Cardiac muscle cell (in vitro differentiated cells and primary cell): ENCODE measurements at regions not wholly inside any gene's neighbourhood (a gene's known extent, or its start where the extent isn't known, plus 50 kb on each side); places are given as distances from the start of the nearest gene placed in this dataset.

Experiments used
- DNase-seq, 2 donors: peaks; one replicate each; pipeline versions ENCODE4 v3.0.0 to v3.0.0-alpha.2; 2010 to 2017; ENCODE audit warnings: low read depth in 1 of 2, low spot score in 1 of 2
- H3K27ac ChIP-seq: fragments of 200-600 bp; sonication (generic); 2 replicates; pipeline ENCODE4 v1.5.1; 2016
- H3K27me3 ChIP-seq: fragments of 200-600 bp; sonication (generic); 2 replicates; pipeline ENCODE4 v1.6.0; 2016; ENCODE audit warnings: control low read depth
- H3K36me3 ChIP-seq: fragments of 200-600 bp; sonication (generic); 2 replicates; pipeline ENCODE4 v1.5.1; 2016; ENCODE audit warnings: control low read depth
- H3K4me1 ChIP-seq: fragments of 200-600 bp; sonication (generic); 2 replicates; pipeline ENCODE4 v1.8.1; 2017; ENCODE audit warnings: low read depth, mild to moderate bottlenecking, mixed run types
- H3K4me3 ChIP-seq: fragments of 200-600 bp; sonication (generic); 2 replicates; pipeline ENCODE4 v1.5.1; 2016; ENCODE audit warnings: mild to moderate bottlenecking
- H3K9me3 ChIP-seq: fragments of 200-600 bp; sonication (generic); 2 replicates; pipeline ENCODE4 v1.5.1; 2017; ENCODE audit warnings: low read depth, mild to moderate bottlenecking, control low read depth
- TF ChIP-seq, protein P1 (sequence below): IDR thresholded peaks from 2 replicates; pipeline ENCODE4 v1.5.1; 2012; ENCODE audit warnings: low read depth, mild to moderate bottlenecking, low read length

DNA sequence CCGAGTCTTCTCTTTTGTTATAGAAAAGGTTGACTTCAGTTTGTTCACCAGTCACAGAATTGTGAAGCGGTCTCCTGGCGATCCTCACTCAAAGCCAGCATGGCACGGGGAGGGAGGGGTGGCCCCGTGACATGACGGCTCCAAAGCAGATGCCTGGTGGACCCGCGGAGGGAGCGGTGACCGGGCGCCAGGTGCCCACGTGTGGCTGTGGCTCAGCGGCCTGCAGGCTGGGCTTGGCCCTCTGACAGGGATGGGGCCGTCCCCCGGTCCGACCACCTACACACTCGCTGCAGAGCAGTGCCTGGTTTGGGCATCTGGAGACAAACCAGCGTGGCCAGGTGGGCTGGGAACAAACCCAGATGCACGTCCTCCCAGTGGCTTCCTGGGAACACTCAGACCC, 129.1 kb upstream of the SNTG2 start:
- TF ChIP-seq, protein P1, sequence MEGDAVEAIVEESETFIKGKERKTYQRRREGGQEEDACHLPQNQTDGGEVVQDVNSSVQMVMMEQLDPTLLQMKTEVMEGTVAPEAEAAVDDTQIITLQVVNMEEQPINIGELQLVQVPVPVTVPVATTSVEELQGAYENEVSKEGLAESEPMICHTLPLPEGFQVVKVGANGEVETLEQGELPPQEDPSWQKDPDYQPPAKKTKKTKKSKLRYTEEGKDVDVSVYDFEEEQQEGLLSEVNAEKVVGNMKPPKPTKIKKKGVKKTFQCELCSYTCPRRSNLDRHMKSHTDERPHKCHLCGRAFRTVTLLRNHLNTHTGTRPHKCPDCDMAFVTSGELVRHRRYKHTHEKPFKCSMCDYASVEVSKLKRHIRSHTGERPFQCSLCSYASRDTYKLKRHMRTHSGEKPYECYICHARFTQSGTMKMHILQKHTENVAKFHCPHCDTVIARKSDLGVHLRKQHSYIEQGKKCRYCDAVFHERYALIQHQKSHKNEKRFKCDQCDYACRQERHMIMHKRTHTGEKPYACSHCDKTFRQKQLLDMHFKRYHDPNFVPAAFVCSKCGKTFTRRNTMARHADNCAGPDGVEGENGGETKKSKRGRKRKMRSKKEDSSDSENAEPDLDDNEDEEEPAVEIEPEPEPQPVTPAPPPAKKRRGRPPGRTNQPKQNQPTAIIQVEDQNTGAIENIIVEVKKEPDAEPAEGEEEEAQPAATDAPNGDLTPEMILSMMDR, result no peak
- no peaks in the 10 kb centered on the region for H3K36me3 ChIP-seq
- H3K27me3 ChIP-seq, result no peaks in the 10 kb centered on the region
- H3K27ac ChIP-seq, result no peak overlapping the region
- no peak for DNase-seq
- no peak overlapping the region for H3K4me3 ChIP-seq
- H3K9me3 ChIP-seq, result no peaks in the 10 kb centered on the region
- H3K4me1 ChIP-seq, result no peaks in the 10 kb centered on the region

DNA sequence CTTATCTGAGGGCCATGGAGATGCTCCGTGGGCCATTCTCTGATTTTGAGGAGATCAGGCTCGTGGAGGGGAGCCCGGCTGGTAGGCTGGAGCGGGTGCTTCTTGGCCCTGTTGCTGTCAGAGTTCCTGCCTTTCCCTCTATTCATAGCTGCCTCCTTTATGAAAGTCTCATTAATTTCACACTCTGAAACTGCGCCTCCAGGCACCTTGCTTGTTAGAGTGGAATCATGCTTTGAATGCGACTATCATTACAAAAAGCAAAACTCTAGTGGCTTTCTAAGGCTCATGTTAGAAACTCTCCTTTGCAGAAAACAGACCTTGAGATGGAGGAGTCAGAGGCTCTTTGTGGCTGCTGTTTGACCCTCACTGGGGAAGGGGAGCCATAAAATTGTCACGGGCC, 131.0 kb upstream of the SNTG2 start:
- Histone ChIP-seq H3K36me3 (no peaks in the 10 kb centered on the region), H3K4me3 (no peak overlapping the region), H3K4me1 (no peaks in the 10 kb centered on the region), H3K27ac (no peak overlapping the region), H3K27me3 (no peaks in the 10 kb centered on the region), H3K9me3 (no peaks in the 10 kb centered on the region)
- no peak for DNase-seq
- TF ChIP-seq, protein P1, result no peak

DNA sequence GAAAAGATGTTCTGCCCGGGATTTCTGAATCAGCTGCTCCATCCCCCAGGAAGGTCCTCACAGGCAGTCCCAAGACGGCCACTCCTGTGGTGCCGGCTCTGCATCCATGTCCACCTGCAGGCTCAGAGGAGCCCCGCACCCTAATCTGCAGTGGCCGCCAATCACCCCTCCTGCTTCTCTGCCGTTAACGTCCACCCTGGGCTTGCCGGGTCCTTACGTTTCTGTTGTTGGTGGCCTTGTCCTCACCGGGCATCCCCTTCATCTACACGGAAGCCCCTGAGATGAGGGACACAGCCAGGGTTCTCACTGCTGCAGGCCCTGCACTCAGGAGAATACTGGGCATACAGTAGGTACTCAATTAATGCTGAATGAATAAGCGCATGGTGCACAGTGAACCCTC, 131.5 kb upstream of the SNTG2 start:
- H3K36me3 ChIP-seq, result no peaks in the 10 kb centered on the region
- TF ChIP-seq, protein P1, result no peak
- H3K4me1 ChIP-seq, result no peaks in the 10 kb centered on the region
- no peak overlapping the region for H3K27ac ChIP-seq
- no peak overlapping the region for H3K4me3 ChIP-seq
- no peaks in the 10 kb centered on the region for H3K27me3 ChIP-seq
- H3K9me3 ChIP-seq, result no peaks in the 10 kb centered on the region
- DNase-seq, result no peak

DNA sequence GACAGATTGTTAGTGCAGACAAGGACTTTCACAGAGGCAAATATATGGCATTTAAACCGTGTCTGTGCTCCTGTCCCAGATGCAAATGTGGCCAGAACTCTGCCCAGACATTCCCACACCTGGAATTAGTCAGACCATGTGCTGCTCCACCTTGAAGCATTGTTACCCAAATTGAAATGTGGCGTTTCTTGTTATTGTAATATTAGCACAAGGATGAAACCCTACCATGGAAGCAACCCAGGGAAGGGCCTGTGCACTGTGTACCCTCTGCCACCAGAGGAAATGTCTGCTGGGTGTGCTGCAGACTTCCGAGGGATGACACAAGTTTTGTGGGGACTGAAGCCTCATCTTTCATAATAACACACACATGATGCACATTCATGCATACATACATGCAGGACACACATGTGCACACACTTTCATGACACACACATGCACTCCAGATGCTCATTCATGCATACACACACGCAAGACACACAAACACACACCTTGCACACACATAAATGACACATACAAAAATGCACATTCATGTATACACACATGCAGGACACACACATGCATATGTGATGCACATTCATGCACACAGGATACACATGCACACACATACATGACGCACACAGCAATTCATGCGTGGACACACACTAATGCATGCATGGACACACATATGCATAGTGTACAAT, 133.2 kb upstream of the SNTG2 start:
- DNase-seq, result no peak
- Histone ChIP-seq H3K4me3 (no peak overlapping the region), H3K4me1 (no peaks in the 10 kb centered on the region), H3K27ac (no peak overlapping the region), H3K27me3 (no peaks in the 10 kb centered on the region), H3K36me3 (no peaks in the 10 kb centered on the region), H3K9me3 (no peaks in the 10 kb centered on the region)
- TF ChIP-seq, protein P1, result no peak

DNA sequence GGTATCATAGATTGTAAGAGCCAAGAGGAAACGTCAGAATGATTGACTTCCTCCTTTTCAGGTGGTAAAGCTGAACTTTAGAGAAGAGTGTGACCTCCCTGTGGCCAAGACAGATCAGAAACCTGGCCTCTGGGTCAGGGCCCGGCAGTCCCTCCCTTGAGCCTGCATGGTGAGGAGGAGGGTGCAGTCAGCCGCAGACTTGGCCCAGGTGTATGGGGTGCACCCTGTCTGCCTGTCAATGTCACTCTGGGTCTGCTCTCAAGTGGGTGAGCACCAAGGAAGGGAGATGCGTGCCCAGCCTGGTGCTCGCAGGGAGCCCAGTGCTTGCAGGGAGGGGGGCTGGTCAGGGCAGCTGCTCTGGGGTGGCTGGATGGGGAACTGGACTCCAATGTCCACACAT, 134.4 kb upstream of the SNTG2 start:
- Histone ChIP-seq H3K27ac (no peak overlapping the region), H3K9me3 (no peaks in the 10 kb centered on the region), H3K4me3 (no peak overlapping the region), H3K4me1 (no peaks in the 10 kb centered on the region), H3K36me3 (no peaks in the 10 kb centered on the region), H3K27me3 (no peaks in the 10 kb centered on the region)
- TF ChIP-seq, protein P1, result no peak
- no peak for DNase-seq

DNA sequence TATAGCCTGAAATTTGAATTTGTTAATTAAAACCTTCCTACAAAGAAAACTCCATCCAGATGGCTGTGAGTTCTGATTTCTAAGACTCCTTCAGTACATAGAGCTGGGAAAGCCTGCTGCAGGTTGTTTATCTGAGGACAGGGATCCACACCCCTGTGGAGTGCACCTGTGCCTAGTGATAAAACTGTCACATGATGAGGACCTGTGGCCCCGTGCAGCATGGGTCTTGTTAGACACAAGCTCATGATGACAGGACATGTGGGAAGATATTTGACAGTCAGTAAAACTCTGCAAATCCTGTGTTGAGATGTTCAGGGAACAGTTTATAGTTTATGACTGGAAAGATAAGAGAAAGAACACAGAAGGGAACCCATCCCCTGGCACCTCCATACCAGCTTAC, 133.2 kb upstream of the TMEM18 start:
- H3K27me3 ChIP-seq, result no peaks in the 10 kb centered on the region
- H3K4me1 ChIP-seq, result no peaks in the 10 kb centered on the region
- no peaks in the 10 kb centered on the region for H3K36me3 ChIP-seq
- no peak for DNase-seq
- no peaks in the 10 kb centered on the region for H3K9me3 ChIP-seq
- TF ChIP-seq, protein P1, result no peak
- no peak overlapping the region for H3K27ac ChIP-seq
- no peak overlapping the region for H3K4me3 ChIP-seq
